Globus pallidus (tissue), 1 donor: ENCODE measurements at regions not wholly inside any gene's neighbourhood (a gene's known extent, or its start where the extent isn't known, plus 50 kb on each side); places are given as distances from the start of the nearest gene placed in this dataset.

Experiments used
- DNase-seq: peaks from one replicate; pipeline ENCODE4 v3.0.0-alpha.2; 2015; ENCODE audit warnings: low spot score

GRCh38 chr16:86215233-86215978 lies 294.9 kb upstream of the FOXF1 start:
- DNase-seq: no peak

- no peak for DNase-seq
These were observed 294.2 kb upstream of the FOXF1 start for GRCh38 chr16:86215979-86216585.

GRCh38 chr16:86216591-86216990 lies 293.7 kb upstream of the FOXF1 start:
- DNase-seq: no peak

- no peak for DNase-seq
These were observed 293.1 kb upstream of the FOXF1 start for GRCh38 chr16:86217001-86217890.

- DNase-seq: no peak
These were observed 292.4 kb upstream of the FOXF1 start for GRCh38 chr16:86217891-86218270.

- DNase-seq: no peak
These were observed 291.7 kb upstream of the FOXF1 start for GRCh38 chr16:86218479-86219170.

GRCh38 chr16:86219655-86220445 lies 290.5 kb upstream of the FOXF1 start:
- no peak for DNase-seq

- no peak for DNase-seq
These were observed 289.8 kb upstream of the FOXF1 start for GRCh38 chr16:86220561-86220960.

- DNase-seq: no peak
These were observed 289.2 kb upstream of the FOXF1 start for GRCh38 chr16:86221085-86221484.

- no peak for DNase-seq
These were observed 287.8 kb upstream of the FOXF1 start for GRCh38 chr16:86222547-86222946.

- DNase-seq: no peak
These were observed 287.3 kb upstream of the FOXF1 start for GRCh38 chr16:86222965-86223551.

- DNase-seq: no peak
These were observed 286.2 kb upstream of the FOXF1 start for GRCh38 chr16:86224126-86224525.

GRCh38 chr16:86224629-86225028 lies 285.7 kb upstream of the FOXF1 start:
- no peak for DNase-seq

- no peak for DNase-seq
These were observed 284.4 kb upstream of the FOXF1 start for GRCh38 chr16:86225905-86226371.

- no peak for DNase-seq
These were observed 283.3 kb upstream of the FOXF1 start for GRCh38 chr16:86227041-86227440.

- DNase-seq: no peak
These were observed 282.5 kb upstream of the FOXF1 start for GRCh38 chr16:86227801-86228200.

GRCh38 chr16:86228713-86229112 lies 281.6 kb upstream of the FOXF1 start:
- no peak for DNase-seq

- no peak for DNase-seq
These were observed 281.0 kb upstream of the FOXF1 start for GRCh38 chr16:86229283-86229682.

GRCh38 chr16:86229866-86230656 lies 280.3 kb upstream of the FOXF1 start:
- DNase-seq: no peak
